GM21825 (cell line): ENCODE measurements at regions not wholly inside any gene's neighbourhood (a gene's known extent, or its start where the extent isn't known, plus 50 kb on each side); places are given as distances from the start of the nearest gene placed in this dataset.
"Not testable (repeated sequence)": the region's sequence is repeated elsewhere in the genome, so short reads cannot be mapped to it uniquely, and the experiment has no call there.

Source experiments
- ATAC-seq: cut with Tn5 transposase; IDR thresholded peaks from one replicate; pipeline ENCODE4 v1.9.1; 2021; ENCODE audit warnings: mild to moderate bottlenecking, moderate library complexity; ENCODE audit not compliant: unreplicated experiment

- no peak for ATAC-seq
Measured at GRCh38 chr2:129191530-129191929, 787.9 kb upstream of the RAB6C start.

- no peak for ATAC-seq
Measured at GRCh38 chr2:129192117-129192516, 787.3 kb upstream of the RAB6C start.

GRCh38 chr2:129192841-129193253, 786.6 kb upstream of the RAB6C start:
- no peak for ATAC-seq

- no peak for ATAC-seq
Measured at GRCh38 chr2:129193961-129194360, 785.5 kb upstream of the RAB6C start.

GRCh38 chr2:129199501-129199900, 780.0 kb upstream of the RAB6C start:
- ATAC-seq, result no peak

- ATAC-seq, result no peak
Measured at GRCh38 chr2:129201696-129202095, 777.8 kb upstream of the RAB6C start.

GRCh38 chr2:129203331-129203730, 776.1 kb upstream of the RAB6C start:
- ATAC-seq, result no peak

- ATAC-seq, result not testable (repeated sequence)
Measured at GRCh38 chr2:129204581-129204980, 774.9 kb upstream of the RAB6C start.

- no peak for ATAC-seq
Measured at GRCh38 chr2:129205176-129205575, 774.3 kb upstream of the RAB6C start.

GRCh38 chr2:129205766-129206165, 773.7 kb upstream of the RAB6C start:
- no peak for ATAC-seq

GRCh38 chr2:129212299-129212958, 767.0 kb upstream of the RAB6C start:
- no peak for ATAC-seq

- ATAC-seq, result no peak
Measured at GRCh38 chr2:129224022-129224421, 755.4 kb upstream of the RAB6C start.

GRCh38 chr2:129224486-129224885, 755.0 kb upstream of the RAB6C start:
- no peak for ATAC-seq

GRCh38 chr2:129229196-129229595, 750.3 kb upstream of the RAB6C start:
- ATAC-seq, result no peak

- ATAC-seq, result no peak
Measured at GRCh38 chr2:129229830-129230441, 749.5 kb upstream of the RAB6C start.

GRCh38 chr2:129231924-129232323, 747.5 kb upstream of the RAB6C start:
- no peak for ATAC-seq

- no peak for ATAC-seq
Measured at GRCh38 chr2:129233166-129233565, 746.3 kb upstream of the RAB6C start.

GRCh38 chr2:129233751-129234406, 745.6 kb upstream of the RAB6C start:
- no peak for ATAC-seq

GRCh38 chr2:129236601-129237000, 742.9 kb upstream of the RAB6C start:
- no peak for ATAC-seq

- no peak for ATAC-seq
Measured at GRCh38 chr2:129237966-129238725, 741.3 kb upstream of the RAB6C start.

- no peak for ATAC-seq
Measured at GRCh38 chr2:129239141-129239540, 740.3 kb upstream of the RAB6C start.

- ATAC-seq, result no peak
Measured at GRCh38 chr2:129240061-129240460, 739.4 kb upstream of the RAB6C start.
